Mucosa of gallbladder (tissue), 1 donor: ENCODE measurements at regions not wholly inside any gene's neighbourhood (a gene's known extent, or its start where the extent isn't known, plus 50 kb on each side); places are given as distances from the start of the nearest gene placed in this dataset.
"Not testable (repeated sequence)": the region's sequence is repeated elsewhere in the genome, so short reads cannot be mapped to it uniquely, and the experiment has no call there.

Experiments
- DNase-seq: peaks from one replicate; pipeline ENCODE4 v3.0.0-alpha.2; 2020; ENCODE audit warnings: low spot score
- donor health status: DM: no; HTN: no; CAD: no.

DNA sequence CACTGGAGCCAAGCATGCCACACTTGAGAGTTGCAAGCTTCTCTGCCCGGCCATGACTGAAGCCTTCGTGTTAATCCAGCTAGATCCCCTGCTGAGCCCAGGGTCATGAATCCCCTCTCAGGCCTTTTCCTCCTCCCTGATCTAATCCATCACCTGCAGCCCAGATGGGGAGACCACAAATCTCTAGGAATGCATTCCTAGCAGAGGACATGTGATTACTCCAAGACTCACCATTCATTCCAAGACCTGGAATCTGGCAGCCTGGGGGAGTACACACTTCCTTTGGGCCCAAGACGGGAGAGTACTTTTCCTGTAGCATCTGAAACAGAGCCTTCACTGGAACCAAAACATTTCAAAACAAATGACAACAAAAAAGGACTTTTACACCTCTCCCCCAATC, 269.3 kb upstream of the NFIA start:
- no peak for DNase-seq

- no peak for DNase-seq
Measured at GRCh38 chr1:60809204-60809980, 273.0 kb upstream of the NFIA start.

DNA sequence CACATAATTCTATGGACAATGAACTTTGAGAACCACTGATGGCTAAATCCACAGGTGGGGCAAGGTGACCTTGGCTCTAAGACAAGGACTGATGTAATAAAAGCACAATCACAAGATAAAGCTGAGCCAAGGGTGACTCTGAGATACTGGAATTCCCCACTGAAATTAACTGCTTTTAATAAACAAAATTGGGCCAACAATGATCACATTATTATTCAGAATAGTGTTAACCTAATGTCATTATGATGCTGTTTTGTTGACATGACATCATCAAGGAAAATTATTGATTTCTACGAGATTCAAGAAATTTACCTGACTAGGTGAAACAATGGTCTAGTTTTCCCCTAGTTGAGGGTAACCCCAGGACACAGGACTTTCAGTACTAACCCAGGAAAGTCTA, 273.7 kb upstream of the NFIA start:
- no peak for DNase-seq

DNA sequence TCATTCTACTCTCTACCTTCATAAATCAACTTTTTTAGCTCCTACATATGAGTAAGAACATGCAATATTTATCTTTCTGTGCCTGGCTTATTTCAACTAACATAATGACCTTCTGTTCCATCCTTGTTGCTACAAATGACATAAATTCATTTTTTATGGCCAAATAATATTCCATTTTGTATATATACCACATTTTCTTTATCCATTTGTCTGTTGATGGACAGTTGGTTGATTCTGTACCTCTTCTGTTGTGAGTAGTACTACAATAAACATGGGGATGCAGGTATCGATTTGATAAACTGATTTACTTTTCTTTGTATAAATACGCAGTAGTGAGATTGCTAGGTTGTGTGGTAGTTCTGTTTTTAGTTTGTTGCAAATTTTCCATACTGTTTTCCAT, 279.5 kb upstream of the NFIA start:
- DNase-seq, result no peak

GRCh38 chr1:60797351-60797750, 285.0 kb upstream of the NFIA start:
- DNase-seq, result no peak

DNA sequence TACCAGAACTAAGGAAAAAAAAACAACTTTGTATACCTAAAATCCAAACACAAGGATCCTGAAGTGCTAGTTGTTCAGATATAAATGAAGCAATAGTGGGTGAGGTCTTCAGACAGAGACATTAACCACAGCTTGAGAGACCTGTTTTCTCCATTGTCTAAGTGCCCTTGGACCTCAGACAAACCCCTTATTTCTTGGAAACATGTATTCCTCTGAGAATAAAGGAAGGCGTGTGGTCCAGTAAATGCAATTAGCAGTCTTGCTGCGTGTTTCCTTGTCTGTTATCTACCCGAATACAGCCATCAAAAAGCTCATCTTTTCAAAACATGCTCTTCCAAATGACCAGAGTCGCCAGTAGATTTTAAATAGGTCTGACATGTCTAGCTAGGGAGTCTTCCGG, 291.1 kb upstream of the NFIA start:
- DNase-seq, result no peak

DNA sequence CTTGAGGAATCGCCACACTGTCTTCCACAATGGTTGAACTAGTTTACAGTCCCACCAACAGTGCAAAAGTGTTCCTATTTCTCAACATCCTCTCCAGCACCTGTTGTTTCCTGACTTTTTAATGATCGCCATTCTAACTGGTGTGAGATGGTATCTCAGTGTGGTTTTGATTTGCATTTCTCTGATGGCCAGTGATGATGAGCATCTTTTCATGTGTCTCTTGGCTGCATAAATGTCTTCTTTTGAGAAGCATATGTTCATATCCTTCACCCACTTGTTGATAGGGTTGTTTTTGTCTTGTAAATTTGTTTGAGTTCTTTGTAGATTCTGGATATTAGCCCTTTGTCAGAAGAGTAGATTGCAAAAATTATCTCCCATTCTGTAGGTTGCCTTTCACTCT, 309.3 kb upstream of the NFIA start:
- not testable (repeated sequence) for DNase-seq

GRCh38 chr1:60769082-60769481, 313.3 kb upstream of the NFIA start:
- DNase-seq, result no peak

- no peak for DNase-seq
Measured at GRCh38 chr1:60765204-60765603, 317.2 kb upstream of the NFIA start.

DNA sequence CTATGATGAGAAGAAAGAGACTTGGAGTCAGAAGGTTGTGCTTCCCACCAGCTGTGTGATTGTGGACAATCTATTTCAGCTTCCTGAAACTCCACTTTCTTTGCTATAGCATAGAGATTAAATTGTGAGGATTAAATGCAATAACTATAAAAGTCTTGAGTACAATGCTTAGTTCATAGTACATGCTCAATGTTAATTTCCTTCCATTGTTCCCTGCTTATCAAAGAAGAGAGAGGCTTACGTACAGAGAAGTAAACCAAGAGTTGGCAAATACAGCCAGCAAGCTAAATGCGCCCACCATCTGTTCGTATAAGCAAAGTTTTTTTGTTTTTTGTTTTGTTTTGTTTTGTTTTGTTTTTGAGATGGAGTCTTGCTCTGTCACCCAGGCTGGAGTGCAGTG, 317.9 kb upstream of the NFIA start:
- DNase-seq, result no peak

DNA sequence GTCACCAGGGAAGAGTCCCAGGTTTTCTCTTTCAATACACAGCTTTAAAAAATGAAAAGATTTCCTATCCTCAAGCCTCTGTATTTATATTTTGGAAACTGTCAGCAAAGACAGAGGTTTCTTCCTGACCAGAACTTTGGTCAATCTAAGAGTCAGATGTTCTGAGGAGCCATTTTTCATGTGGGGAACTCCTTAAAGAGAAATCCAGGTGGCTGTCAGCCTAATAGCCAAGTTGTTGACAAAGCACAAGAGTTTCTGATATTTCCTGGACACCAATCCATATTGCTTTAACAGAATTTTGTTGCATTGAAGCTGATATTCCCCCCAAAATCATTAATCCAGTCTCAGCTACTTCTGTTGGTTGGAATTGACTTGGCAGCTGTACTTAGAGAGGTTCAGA, 318.6 kb upstream of the NFIA start:
- DNase-seq, result no peak

DNA sequence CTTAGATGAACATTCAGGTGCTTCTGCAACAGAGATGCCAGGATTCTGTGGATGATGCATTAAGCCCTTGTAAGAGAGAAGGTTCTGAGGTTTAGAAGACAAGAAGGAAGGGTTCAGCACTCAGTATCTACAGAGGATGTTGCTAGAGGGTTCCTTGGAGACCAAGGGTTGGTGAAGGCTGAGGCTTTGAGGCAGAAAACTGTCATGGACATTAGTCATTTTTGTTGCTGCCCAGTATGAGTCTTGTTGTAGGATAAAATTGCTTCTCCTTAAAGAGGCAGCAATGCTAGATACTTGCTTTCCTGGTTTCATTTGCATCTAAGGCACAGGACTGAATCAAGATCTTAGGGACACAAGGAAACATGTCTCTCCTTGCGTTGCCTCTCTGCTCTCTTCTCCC, 319.4 kb upstream of the NFIA start:
- no peak for DNase-seq

DNA sequence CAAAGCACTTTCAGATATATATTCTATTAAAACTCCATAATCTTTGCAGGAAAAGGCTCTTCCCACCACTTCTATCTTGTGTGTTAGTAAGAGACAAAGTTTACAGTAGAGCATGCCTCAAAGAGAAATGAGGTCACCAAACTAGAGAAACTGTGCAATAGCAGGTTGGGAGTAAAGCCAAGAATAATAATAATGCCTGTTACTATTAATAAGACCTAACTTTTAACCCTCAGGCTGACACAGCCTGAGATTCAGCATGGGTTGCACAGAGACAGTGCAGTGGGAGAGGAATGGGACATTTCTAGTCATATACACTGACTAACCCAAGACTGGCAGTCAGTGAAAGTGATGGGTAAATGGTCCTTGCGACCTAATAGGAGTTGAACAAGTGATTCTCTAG, 320.2 kb upstream of the NFIA start:
- DNase-seq, result no peak

GRCh38 chr1:60759291-60759690, 323.1 kb upstream of the NFIA start:
- no peak for DNase-seq

DNA sequence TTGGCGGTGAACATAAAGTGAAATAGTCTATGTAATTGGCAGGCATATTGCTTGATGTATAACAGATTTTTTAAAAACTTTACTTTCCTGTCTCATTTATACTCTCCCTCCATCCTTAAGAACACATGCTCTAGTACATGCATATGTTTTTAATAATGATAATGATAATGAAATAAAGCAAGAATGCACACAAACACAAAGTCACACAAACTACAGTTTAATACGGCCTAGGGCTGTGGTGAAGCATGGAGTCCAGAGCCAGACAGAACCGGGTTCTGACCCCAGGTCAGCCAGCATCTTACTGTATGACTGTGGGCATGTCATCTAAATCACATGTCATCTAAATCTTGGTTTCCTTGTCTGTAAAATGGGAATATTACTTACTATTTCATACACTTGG, 324.9 kb upstream of the NFIA start:
- no peak for DNase-seq

- DNase-seq, result no peak
Measured at GRCh38 chr1:60753036-60753900, 329.1 kb upstream of the NFIA start.

- no peak for DNase-seq
Measured at GRCh38 chr1:60751306-60751705, 331.1 kb upstream of the NFIA start.

GRCh38 chr1:60747353-60747752, 335.0 kb upstream of the NFIA start:
- DNase-seq, result no peak

- DNase-seq, result no peak
Measured at GRCh38 chr1:60746278-60746791, 336.0 kb upstream of the NFIA start.

- DNase-seq, result no peak
Measured at GRCh38 chr1:60745484-60745883, 336.9 kb upstream of the NFIA start.

DNA sequence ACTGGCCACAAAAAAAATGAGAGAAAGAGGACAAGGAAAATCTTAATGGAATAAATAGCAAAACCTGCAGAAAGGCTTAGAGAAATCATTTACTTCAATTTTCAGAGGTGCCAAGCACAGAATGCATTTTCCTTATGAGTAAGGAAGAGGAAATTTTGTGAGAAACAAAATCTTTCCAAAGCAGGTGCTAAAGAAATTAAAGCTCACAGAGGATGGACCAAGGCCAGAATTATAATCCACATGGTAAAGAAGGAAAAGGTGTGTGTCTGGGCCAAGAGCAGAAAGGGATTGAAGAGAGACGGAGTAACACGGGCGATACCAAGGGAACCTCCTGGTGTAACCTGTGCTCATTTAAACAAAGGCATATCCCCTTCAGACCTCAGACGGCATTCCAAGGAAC, 340.0 kb upstream of the NFIA start:
- no peak for DNase-seq

DNA sequence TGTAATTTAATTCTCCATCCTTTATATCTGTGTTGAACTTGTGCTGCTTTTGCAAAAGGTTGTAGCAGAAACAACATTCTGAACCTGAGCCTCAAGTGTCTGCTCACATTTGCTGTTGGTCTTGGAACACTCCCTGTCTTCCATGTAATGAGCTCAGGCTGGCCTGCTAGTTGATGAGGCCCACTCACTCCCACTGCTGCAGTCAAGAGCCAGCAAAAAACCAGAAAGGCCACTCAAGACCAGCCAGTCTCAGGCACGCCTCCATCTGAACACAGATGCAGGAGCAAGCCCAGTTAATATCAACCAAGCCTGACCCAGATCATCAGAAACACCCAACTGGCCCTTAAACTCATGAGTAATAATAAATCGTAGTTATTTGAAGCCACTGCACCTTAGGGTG, 342.2 kb upstream of the NFIA start:
- DNase-seq, result no peak

- DNase-seq, result no peak
Measured at GRCh38 chr1:60739729-60740128, 342.6 kb upstream of the NFIA start.
